DMS153 (cell line): ENCODE measurements at regions not wholly inside any gene's neighbourhood (a gene's known extent, or its start where the extent isn't known, plus 50 kb on each side); places are given as distances from the start of the nearest gene placed in this dataset.
"Not testable (repeated sequence)": the region's sequence is repeated elsewhere in the genome, so short reads cannot be mapped to it uniquely, and the experiment has no call there.

Experiments used
- DNase-seq: peaks from one replicate; lab custom pipeline; 2025; lab: John Stamatoyannopoulos, UW

DNA sequence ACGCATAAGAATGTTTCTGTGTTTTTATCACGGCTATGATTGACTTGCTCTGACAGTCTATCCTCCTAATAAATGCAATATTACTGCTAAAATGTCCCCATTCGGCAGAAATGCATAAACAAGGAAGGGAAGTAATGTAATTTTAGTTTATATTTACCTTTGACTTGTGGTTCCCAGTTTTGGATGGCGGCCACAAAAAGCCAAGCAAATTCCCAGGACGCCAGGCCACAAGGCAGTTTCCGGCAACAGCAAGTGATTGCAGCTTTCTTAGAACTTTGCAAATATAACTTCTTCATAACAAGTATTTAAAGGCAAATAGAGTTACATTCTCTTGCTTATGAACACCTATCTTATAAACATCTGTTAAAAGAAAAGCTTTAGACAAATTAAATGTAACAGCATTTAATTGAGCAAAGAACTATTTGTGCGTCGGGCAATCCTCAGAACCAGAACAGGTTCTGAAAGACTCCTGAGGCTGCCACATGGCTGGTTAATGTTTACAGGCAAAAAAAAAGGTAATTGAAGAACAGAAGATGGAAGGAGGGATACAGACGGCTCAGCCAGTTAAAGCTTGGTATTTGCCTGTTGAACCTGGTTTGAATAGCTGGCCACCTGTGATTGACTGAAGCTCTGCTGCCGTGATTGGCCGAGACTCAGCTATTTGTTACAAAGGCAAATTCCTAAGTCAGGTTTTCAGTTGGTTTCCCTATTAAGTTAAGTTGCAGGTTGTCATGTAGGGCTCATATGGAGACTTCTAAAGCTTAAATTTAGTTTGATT, 80.8 kb downstream of the C21orf91 start:
- DNase-seq: no peak

DNA sequence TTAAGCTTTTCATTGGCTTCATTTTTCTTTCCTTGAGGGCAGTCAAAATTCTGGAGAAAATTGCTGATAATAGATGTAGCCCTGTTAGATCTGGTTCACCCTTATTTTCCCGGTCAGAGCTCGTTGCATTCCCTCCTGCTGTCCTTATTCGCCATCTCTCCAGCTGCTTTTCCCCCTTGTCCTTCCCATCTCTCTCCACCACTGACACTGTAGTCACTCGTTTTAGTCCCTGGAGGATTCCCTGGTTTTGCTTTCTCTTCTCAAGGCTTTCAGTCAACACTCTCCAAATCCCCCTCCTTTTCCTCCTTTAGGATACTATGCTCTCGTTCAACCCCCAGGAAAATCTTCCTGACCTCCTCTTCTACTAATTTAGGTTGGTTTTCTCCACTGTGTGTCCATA, 83.1 kb downstream of the C21orf91 start:
- DNase-seq: no peak

DNA sequence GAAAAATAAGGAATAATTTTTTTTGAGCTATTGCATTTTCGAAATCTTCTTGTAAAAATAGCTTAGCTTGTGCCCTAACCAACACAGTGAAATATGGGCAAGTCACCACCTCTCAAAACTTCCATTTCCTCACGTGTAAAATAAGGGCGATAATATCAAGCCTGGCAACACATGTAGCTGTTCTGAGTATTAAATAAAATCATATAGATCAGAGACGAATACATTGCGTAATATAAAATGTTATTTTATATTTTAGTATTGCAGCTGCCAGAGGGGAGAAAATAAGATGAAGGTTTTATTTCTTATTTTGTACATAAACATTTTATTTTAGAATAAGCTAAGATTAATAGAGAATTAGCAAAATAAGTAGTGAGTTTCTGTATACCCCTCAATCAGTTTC, 85.9 kb downstream of the C21orf91 start:
- no peak for DNase-seq

- DNase-seq: peak; percentile 62
These were observed 86.8 kb downstream of the C21orf91 start for GRCh38 chr21:17732306-17732705.

DNA sequence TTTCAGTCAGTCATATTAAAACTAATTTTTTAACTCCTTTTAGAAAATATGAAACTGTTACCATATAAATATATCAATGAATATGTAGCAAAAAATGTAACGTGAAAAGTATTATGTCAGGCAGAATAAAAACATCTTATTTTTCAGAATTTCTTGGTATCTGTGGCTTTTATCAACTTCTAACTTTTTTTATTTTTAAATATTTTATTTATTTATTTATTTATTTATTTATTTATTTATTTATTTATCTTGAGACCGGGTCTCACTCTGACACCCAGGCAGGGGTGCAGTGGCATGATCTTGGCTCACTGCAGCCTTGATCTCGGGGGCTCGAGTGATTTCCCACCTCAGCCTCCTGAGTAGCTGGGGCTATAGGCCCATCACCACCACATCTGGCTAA, 87.6 kb downstream of the C21orf91 start:
- no peak for DNase-seq

DNA sequence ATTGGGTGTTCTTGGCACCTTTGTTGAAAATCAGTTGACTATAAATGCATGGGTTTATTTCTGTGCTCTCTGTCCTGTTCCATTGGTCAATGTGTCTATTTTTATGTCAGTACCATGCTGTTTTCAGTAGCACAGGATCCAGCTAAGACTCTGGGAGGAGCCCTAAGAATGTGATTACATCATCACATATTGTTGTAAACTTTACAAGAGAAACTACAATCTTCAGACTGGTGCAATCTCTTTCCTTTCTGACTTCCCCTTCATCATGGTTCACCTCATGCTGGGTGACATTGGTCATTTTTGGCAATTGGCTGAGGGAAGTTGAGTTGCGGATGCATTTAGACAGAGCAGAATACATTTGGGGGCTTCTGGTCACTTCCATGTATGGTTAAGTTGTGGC, 88.4 kb downstream of the C21orf91 start:
- no peak for DNase-seq

- DNase-seq: no peak
These were observed 89.7 kb downstream of the C21orf91 start for GRCh38 chr21:17729455-17729854.

DNA sequence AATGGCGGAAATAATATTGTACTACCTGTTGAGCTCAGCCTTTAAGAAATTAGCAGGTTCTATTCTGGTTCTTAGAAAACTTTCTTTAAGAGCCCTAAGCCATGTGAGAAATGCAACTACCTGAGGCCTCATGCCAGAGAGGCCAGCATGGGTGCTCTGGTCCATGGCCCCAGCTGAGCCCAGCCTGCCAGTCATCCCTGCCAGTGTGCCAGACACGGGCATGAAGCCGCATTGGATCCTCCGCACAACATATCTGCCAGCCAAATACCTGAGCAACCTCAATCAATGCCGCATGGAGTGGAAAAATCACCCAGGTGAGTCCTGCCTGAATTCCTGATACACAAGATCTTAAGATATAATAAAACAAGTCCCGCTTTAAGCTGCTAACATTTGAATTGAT, 91.8 kb downstream of the C21orf91 start:
- DNase-seq: no peak

- DNase-seq: peak; percentile 33
These were observed 92.9 kb downstream of the C21orf91 start for GRCh38 chr21:17726047-17726829.

GRCh38 chr21:17725339-17725738, 93.8 kb downstream of the C21orf91 start:
- DNase-seq: peak; percentile 53

DNA sequence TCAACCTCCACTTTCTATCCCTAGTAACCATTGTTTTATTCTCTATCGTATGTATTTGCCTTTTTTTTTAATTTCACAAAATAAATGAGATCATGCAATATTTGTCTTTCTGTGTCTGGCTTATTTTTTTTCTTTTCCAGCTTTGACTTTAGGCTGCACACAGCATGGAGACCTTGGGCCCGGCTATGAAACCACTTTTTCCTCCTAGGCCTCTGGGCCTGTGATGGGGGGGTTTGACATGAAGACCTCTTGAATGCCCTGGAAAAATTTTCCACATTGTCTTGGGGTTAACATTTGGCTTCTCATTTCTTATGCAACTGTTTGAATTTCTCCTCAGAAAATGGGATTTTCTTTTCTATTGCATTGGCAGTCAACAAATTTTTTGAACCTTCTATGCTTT, 100.2 kb upstream of the BTG3 start:
- no peak for DNase-seq

DNA sequence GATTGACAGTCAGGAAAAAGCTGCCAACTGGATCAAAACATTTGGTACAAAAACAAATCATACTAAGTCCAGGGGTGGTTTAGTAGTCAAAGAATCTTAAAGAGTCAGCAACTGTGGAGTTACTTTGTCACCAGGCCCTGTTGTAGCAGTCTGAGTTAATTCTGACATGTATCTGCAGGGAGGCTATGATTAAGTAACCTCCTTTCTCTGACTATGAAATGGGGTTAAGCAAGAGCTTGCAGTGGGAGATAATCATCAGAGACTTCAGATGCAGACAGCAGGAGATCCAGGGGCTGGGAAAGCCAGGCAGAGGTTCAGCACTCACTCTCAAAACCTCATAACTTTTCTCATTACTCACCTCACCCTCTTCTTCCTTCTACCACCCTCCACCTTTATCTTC, 99.2 kb upstream of the BTG3 start:
- DNase-seq: no peak

- DNase-seq: no peak
These were observed 96.5 kb upstream of the BTG3 start for GRCh38 chr21:17709266-17709611.

GRCh38 chr21:17708522-17709265, 96.0 kb upstream of the BTG3 start:
- no peak for DNase-seq

- DNase-seq: no peak
These were observed 87.0 kb upstream of the BTG3 start for GRCh38 chr21:17699524-17700189.

- no peak for DNase-seq
These were observed 84.8 kb upstream of the BTG3 start for GRCh38 chr21:17697473-17697872.

DNA sequence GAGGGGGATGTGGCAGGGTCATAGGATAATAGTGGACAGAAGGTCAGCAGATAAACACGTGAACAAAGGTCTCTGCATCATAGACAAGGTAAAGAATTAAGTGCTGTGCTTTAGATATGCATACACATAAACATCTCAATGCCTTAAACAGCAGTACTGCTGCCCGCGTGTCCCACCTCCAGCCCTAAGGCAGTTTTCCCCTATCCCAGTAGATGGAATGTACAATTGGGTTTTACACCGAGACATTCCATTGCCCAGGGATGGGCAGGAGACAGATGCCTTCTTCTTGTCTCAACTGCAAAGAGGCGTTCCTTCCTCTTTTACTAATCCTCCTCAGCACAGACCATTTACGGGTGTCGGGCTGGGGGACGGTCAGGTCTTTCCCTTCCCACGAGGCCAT, 81.7 kb upstream of the BTG3 start:
- DNase-seq: not testable (repeated sequence)

DNA sequence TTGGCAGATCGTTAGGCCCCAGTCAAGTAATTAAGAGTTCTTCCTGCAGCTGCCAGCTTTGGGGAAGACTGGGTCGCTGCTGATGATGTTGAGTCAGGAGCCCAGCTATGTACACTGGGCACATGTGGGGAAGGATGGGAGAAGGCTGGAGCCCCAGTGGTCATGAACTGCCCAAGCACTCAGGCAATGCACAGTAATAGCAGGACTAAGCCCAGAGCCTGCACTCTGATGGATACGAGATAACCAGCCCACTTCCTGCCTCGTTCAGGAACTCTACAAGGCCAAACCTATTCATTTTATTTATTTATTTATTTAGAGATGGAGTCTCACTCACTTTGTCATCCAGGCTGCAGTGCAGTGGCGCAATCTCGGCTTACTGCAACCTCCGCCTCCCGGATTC, 81.1 kb upstream of the BTG3 start:
- DNase-seq: no peak

- DNase-seq: no peak
These were observed 77.4 kb upstream of the BTG3 start for GRCh38 chr21:17690078-17690494.

DNA sequence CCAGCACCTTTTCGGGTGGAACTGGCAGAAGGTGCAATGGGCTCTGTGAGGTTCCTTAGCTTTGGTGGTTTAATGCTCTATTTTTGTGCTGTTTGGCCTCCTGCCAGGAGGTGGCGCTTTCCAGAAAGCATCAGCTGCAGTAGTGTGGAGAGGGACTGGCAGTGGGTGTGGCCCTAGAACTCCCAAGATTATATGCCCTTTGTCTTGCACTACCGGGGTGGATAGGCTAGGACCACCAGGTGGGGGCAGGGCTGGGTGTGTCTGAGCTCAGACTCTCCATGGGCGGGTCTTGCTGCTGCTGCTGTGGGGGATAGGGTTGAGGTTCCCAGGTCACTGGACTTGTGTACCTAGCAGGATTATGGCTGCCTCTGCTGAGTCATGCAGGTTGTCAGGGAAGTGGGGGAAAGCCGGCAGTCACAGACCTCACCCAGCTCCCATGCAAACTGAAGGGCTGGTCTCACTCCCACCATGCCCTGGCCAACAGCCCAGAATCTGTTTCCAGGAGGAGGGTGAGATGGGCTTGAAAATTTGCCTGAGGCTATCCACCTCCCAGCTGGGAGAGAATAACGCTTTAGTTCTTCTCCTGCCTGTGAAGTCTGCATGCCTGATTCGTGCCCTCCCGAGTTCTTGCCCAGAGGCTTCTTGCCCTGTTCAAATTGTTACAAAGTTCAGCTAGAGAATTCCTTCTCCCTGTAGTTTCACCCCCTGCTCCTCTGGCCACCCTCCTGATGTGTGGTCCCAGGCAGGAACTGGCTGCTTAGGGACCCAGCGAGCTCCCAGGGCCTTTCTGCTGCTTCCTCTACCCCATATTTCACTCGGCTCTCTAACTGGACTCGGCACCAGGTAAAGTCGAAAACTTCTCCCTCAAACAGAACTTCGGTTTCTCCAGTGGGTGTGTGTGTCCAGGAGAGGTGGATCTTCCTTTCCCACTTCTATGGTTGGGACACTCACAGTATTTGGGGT, 76.5 kb upstream of the BTG3 start:
- peak; percentile 77 for DNase-seq

GRCh38 chr21:17682924-17683323, 70.2 kb upstream of the BTG3 start:
- DNase-seq: no peak
